HG02981 (cell line): ENCODE measurements at regions not wholly inside any gene's neighbourhood (a gene's known extent, or its start where the extent isn't known, plus 50 kb on each side); places are given as distances from the start of the nearest gene placed in this dataset.
A peak's percentile ranks its signal among the peaks of the same experiment; 100 is the strongest.

Experiments
- ATAC-seq: cut with Tn5 transposase; IDR thresholded peaks from one replicate; pipeline ENCODE4 v1.9.1; 2021; ENCODE audit warnings: mild to moderate bottlenecking, moderate library complexity; ENCODE audit not compliant: unreplicated experiment

DNA sequence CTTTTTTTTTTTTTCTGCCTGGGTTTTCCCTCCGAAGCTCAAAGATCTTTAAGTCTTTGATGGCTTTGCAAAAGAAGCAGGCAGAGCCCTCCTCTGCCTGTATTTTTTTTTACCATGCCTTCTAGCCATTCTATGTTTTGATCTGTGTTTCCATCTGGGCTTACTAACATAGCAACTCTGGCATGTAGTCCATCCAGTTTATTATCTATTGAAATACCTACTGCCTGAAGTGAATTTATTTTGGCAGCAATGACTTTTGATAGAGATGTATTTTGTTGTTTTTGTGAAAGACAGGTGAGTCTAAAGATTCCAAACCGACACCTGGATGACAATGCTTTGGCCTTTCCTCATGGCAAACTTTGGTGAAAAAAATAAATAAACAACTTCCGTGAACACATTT, 1157.7 kb upstream of the MAP3K7 start:
- no peak for ATAC-seq

- no peak for ATAC-seq
Measured at GRCh38 chr6:91743756-91744155, 1156.9 kb upstream of the MAP3K7 start.

DNA sequence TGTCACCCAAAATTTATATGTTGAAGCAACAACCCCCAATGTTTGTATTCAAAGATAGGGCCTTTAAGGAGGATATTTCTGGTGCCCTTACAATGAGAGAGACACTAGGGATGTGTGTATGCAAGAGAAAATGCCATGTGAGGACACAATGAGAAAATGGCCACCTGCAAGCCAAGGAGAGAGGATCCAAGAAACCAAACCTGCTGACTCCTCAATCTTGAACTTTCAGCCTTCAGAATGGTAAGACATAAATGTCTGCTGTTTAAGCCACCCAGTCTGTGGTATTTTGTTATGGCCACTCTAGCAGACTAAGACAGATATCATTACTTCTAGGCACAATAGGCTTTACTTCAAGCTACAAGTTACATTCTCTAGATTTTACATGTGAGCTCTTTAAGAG, 1145.1 kb upstream of the MAP3K7 start:
- ATAC-seq = no peak

DNA sequence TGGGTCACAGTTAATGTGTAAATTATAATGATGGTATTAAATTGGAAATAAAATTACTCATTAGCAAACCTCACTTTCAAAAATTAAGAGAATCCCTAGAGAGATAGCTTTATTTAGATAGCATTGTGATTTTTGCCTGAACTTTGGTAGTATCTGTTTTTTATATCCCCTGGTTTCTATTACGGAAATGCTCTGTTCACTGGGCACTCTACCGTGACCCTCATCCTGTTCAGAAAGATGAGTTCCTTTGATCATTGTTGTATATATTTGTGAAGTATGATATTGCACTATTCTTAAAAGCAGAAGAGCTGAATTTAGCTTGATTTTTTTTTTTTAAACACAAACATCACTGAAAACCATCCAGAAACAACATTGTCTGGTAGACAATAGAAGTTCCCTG, 1143.8 kb upstream of the MAP3K7 start:
- no peak for ATAC-seq

DNA sequence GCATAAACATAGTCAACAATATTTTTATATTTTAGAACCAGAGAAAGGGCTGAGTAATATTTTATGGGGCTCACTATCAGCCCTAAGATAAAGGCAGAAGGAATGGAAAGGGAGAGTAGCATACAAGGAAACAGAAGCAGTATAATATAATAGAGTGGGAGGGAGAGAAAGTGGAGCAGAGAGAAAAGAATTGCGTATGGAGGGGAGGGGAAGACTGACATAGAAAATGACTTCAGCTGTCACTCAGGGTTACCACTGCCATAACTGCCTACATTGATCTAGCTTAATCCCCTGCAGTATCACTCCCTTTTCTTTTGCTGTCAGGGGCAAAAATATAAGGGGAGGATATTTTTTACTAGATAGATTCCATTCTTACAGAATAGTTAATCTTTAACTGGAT, 1133.5 kb upstream of the MAP3K7 start:
- ATAC-seq = no peak

DNA sequence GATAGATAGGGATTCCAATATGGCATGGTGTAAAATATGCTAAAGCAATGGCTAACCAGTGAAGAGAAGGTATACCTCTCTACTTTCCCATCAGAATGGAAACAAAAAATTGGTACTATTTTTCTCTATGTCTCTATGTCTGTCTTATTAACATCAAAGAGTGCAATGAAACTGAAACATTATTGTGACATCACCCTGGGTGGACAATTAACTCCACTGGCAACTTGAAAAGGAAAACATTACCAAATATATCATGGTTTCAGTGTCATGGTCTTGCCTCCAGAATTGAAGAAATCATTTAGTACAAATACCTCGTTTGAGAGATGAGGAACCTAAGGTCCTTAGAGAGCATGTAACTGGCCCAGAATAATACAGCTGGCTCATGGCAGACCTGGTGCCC, 1132.5 kb upstream of the MAP3K7 start:
- peak; percentile 65 for ATAC-seq

DNA sequence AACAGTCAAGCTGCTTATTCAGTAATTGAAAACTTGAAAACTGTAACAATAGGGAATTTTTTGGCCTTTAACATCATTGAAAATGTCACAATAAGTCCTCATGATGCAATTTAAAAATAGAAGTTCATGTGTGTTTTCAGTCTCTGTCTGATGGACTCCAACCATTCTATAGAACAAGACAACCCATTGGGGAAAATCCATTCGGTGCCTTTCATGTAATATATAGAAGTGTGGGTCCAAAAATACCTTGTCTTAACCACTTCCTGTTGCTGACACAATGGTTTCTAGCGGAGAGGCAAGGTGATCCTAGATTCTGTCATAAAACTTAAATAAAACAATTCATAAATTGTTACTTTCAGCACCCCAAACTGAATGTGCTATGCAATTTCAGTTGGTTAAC, 1131.3 kb upstream of the MAP3K7 start:
- peak; percentile 59 for ATAC-seq

DNA sequence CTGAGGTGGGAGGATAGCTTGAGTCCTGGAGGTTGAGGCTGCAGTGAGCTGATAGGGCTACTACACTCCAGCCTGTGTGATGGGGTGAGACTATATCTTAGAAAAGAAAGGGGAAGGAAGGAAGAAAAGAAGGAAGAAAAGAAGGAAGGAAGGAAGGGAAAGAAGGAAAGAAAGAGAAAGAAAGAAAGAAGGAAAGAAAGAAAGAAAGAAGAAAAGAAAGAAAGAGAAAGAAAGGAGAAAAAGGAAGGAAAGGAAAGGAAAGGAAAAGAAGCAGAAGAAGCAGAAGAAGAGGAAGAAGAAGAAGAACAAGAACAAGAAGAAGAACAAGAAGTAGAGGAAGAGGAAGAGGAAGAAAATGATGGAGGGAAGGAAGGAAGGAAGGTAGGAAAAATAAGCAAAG, 1130.2 kb upstream of the MAP3K7 start:
- ATAC-seq = no peak

GRCh38 chr6:91716361-91716760, 1129.5 kb upstream of the MAP3K7 start:
- ATAC-seq = no peak

DNA sequence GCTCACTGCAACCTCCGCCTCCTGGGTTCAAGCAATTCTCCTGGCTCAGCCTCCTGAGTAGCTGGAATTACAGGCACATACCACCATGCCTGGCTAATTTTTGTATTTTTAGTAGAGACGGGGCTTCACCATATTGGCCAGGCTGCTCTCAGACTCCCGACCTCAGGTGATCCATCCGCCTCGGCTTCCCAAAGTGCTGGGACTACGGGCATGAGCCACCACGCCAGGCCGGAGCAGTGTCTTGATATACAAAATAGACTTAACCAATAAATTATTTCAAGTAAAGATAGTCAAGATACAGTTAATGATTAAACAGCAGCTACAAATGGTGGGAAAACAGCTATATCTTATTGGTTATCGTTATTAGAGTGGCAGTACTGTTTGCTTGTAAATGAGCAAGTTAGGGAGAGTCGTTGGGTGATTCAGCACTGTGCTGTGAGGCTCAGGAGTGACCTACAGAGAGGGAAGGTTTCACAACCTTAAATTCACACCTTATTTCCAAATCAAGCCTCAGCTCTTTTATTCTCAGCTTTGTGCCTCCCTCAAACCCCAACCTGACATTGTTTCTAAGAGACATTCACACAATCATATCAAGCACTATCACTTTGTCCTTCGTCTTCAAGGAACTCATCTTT, 1128.4 kb upstream of the MAP3K7 start:
- ATAC-seq = no peak

GRCh38 chr6:91713911-91714310, 1127.0 kb upstream of the MAP3K7 start:
- ATAC-seq = no peak

- no peak for ATAC-seq
Measured at GRCh38 chr6:91711518-91711917, 1124.6 kb upstream of the MAP3K7 start.

- ATAC-seq = no peak
Measured at GRCh38 chr6:91710342-91710741, 1123.5 kb upstream of the MAP3K7 start.

- ATAC-seq = no peak
Measured at GRCh38 chr6:91708534-91708933, 1121.7 kb upstream of the MAP3K7 start.

DNA sequence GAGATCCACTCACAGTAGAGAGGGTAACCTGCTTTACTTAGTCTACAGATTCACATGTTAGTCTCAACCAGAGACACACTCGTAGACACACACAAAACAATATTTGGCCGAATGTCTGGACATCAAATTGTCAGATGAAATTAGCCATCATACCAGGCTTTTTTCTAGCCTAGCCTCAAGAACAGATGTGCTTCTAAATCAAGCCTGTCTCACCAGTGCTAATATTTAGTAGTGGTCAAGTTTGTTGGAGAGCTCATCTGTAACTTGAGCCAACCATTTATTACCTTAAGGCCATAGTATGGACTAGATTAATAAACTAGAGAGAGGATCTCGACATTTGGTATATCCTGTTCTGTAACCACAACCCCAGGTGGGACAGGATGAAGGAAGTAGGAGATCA, 1118.8 kb upstream of the MAP3K7 start:
- ATAC-seq = no peak

- no peak for ATAC-seq
Measured at GRCh38 chr6:91704531-91704930, 1117.7 kb upstream of the MAP3K7 start.

DNA sequence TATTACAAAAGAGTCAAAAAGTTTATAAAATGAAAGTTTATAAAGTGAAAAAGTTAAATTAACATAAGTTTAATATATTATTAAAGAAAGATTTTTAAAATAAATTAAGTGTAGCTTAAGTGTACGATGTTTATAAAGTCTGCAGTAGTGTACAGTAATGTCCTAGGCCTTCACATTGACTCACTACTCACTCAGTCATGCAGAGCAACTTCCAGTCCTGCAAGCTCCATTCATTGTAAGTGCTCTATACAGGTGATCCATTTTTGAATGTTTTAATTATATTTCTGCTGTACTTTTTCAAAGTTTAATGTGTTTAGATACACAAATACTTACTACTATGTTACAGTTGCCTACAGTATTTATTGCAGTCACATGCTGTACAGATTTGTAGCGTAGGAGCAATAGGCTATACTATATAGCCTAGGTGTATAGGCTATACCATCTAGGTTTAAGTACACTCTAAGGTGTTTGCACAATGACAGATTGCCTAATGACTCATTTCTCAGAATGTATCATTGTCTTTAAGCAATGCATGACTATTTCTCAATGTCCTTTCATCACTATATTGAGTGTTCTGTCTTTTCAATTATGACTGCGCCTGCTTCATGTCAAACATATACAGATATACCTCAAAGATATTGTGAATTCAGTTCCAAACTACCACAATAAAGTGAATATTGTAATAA, 1110.3 kb upstream of the MAP3K7 start:
- no peak for ATAC-seq

DNA sequence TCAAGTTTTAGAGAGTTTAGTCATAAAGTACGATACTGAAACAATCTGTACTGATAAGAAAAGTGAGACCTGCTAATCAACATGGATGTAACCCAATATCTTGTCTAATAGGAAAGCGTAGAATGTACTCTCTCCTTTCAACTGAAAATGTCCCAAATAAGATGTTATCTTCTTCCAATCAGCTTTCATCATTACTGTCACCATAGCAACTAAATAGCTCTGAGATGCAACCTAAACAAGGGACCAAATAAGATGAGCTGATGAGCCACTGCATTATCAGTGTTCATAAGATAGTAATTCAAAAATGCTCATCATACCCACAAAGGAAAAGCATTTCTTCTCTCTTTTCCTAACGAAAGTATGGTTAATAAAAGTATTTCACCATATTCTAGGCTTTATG, 1108.3 kb upstream of the MAP3K7 start:
- ATAC-seq = no peak

DNA sequence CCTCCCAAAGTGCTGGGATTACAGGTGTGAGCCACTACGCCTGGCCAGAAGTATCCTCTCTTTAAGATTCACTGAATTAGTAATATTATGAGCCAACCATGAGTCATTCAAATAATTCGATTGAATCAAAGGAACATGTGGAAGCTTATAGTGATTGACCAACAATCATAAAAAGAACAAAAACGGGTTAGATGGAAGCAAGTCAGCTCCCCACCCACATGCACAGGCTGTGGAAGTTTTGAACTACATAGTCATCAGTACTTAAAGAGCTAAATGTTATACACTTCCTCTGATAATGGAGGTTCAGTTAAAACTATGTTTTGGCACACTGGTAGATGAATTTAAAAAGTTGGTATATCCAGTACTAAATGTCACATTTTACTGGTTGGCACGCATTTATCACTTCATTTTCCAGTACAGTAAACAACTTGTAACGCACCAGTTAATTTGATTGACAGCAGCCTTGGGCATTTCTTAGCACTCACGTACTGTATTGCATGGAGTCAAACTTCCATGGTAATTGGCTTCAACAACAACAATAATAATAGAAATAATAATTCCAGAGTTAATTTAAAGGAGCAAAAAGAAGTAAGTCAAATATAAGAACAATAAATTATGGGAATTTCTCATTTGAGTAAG, 1107.3 kb upstream of the MAP3K7 start:
- no peak for ATAC-seq

DNA sequence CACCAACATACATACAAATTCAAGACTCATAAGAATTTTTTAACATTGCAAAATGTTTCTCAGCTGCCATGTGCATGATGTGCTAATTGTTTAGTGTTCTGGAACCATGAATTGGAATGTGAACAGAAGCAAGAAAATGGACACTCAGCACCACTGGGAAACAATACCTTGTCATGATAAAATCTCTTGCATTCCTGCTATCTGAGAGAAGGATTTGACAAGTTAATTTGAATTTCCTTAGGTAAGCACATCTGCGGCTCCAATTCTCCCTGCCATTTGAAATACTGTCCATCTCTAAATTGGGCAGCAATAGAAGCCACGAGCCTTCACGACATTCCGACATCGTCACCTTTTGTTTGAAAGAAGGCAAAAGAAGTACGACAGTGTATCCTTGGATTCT, 1104.6 kb upstream of the MAP3K7 start:
- ATAC-seq = no peak

DNA sequence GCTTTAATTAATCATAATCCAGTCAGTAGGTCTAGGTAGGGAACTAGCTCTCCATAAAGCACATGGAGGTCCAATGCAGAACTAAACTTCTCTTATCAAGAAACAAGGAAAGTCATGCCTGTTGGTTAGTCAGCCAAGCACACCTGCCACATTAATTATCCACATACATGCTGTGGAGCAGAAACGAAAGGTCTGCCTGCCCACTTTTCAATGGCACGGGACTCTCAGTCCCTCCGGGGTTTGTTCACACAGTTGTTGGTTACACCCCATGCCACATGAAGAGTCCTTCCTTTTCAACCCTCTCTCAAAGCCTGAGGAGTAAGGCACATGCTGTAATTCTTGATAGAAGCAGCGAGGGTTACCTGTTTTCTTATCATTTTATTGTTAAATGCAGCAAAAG, 1096.4 kb upstream of the MAP3K7 start:
- ATAC-seq = no peak

DNA sequence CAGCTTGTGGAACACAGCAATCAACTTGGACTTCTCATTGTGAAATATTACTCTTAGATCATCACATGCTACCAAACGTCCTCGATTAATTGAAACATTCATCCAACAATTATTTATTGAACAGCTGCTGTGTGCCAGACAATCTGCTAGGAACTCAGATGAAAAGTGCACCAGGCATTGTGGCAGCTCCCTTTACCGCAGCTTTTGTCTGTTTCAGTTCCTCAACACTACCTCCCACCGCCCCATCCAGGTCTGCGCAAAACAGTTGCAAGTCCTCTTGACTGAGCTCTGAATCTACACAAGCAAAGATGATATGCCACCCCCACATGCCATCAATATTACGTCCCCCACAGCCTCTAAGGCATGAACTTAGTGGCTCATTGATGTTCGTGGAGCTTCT, 1094.4 kb upstream of the MAP3K7 start:
- ATAC-seq = no peak
